ENCODE measurements at regions not wholly inside any gene's neighbourhood (a gene's known extent, or its start where the extent isn't known, plus 50 kb on each side); places are given as distances from the start of the nearest gene placed in this dataset.

GRCh38 chr18:61690418-61691138, 202.2 kb downstream of the RNF152 start:
- CTCF ChIA-PET: no interaction called here
- no peak for DNase-seq (ENCODE audit: low read depth, low spot score)
- no peak for TF ChIP-seq CTCF (IDR thresholded peaks at IDR 0.05; ENCODE audit: insufficient read depth, low read length, missing control alignments)
- no peak overlapping the region for H3K4me3 ChIP-seq (ENCODE audit: low read depth, low read length)
- POLR2A ChIA-PET: no interaction called here

- H3K4me3 ChIP-seq (ENCODE audit: low read depth, low read length): no peak overlapping the region
- DNase-seq (ENCODE audit: low read depth, low spot score): no peak
- ChIA-PET CTCF (no interaction called here), POLR2A (no interaction called here)
- TF ChIP-seq CTCF (IDR thresholded peaks at IDR 0.05; ENCODE audit: insufficient read depth, low read length, missing control alignments): no peak
Measured at GRCh38 chr18:61687317-61687716, 205.5 kb downstream of the RNF152 start.

- no peak for TF ChIP-seq CTCF (IDR thresholded peaks at IDR 0.05; ENCODE audit: insufficient read depth, low read length, missing control alignments)
- no peak for DNase-seq (ENCODE audit: low read depth, low spot score)
- ChIA-PET POLR2A (no interaction called here), CTCF (no interaction called here)
- no peak overlapping the region for H3K4me3 ChIP-seq (ENCODE audit: low read depth, low read length)
Measured at GRCh38 chr18:61683856-61684255, 209.0 kb downstream of the RNF152 start.

- CTCF ChIA-PET: interaction anchor here (0.6 to 1.0 kb wide), 2 partner anchors 14 to 1744 kb away, joined by 3 read pairs; no protein-coding TSS in a partner anchor
- TF ChIP-seq CTCF (IDR thresholded peaks at IDR 0.05; ENCODE audit: insufficient read depth, low read length, missing control alignments): no peak
- POLR2A ChIA-PET: no interaction called here
- DNase-seq (ENCODE audit: low read depth, low spot score): no peak
- H3K4me3 ChIP-seq (ENCODE audit: low read depth, low read length): no peak overlapping the region
Measured at GRCh38 chr18:61681065-61681464, 211.7 kb downstream of the RNF152 start.

GRCh38 chr18:61679836-61680235, 213.0 kb downstream of the RNF152 start:
- H3K4me3 ChIP-seq (ENCODE audit: low read depth, low read length): no peak overlapping the region
- ChIA-PET CTCF (no interaction called here), POLR2A (no interaction called here)
- DNase-seq (ENCODE audit: low read depth, low spot score): no peak
- TF ChIP-seq CTCF (IDR thresholded peaks at IDR 0.05; ENCODE audit: insufficient read depth, low read length, missing control alignments): no peak

- CTCF ChIA-PET: no interaction called here
- H3K4me3 ChIP-seq (ENCODE audit: low read depth, low read length): no peak overlapping the region
- no peak for DNase-seq (ENCODE audit: low read depth, low spot score)
- no peak for TF ChIP-seq CTCF (IDR thresholded peaks at IDR 0.05; ENCODE audit: insufficient read depth, low read length, missing control alignments)
- POLR2A ChIA-PET: no interaction called here
Measured at GRCh38 chr18:61677435-61677970, 215.3 kb downstream of the RNF152 start.

Data from AG04449 (cell line).